ENCODE measurements at regions not wholly inside any gene's neighbourhood (a gene's known extent, or its start where the extent isn't known, plus 50 kb on each side); places are given as distances from the start of the nearest gene placed in this dataset.

GRCh38 chr4:83738895-83739294, 203.0 kb downstream of the GPAT3 start:
- TF ChIP-seq CTCF (IDR thresholded peaks at IDR 0.05 in 4 of 5, conservative IDR thresholded peaks at IDR 0.05 in 1 of 5) = no peak
- no peak for TF ChIP-seq POLR2A (IDR thresholded peaks at IDR 0.05)
